ENCODE measurements at regions not wholly inside any gene's neighbourhood (a gene's known extent, or its start where the extent isn't known, plus 50 kb on each side); places are given as distances from the start of the nearest gene placed in this dataset.

- H3K4me3 Mint-ChIP-seq = no peak overlapping the region
- H3K4me1 Mint-ChIP-seq = no peaks in the 10 kb centered on the region
- H3K36me3 Mint-ChIP-seq = no peaks in the 10 kb centered on the region
- H3K27ac Mint-ChIP-seq = no peak overlapping the region
- peaks cover 0 to 3% (median 3%) of the 10 kb centered on the region in 3 donors for H3K27me3 Mint-ChIP-seq (ENCODE audit: low read depth in 3 of 3)
- no peak for DNase-seq
- H3K9me3 Mint-ChIP-seq = peaks cover 0 to 11% (median 0%) of the 10 kb centered on the region in 6 donors
These were observed 187.0 kb downstream of the CYRIA start for GRCh38 chr2:16478434-16479210.

GRCh38 chr2:16477648-16478047 is 188.0 kb downstream of the CYRIA start:
- H3K27ac Mint-ChIP-seq = no peak overlapping the region
- H3K9me3 Mint-ChIP-seq = peaks cover 0 to 11% (median 0%) of the 10 kb centered on the region in 6 donors
- H3K36me3 Mint-ChIP-seq = no peaks in the 10 kb centered on the region
- no peak for DNase-seq
- peaks cover 0 to 3% (median 0%) of the 10 kb centered on the region in 3 donors for H3K27me3 Mint-ChIP-seq (ENCODE audit: low read depth in 3 of 3)
- no peaks in the 10 kb centered on the region for H3K4me1 Mint-ChIP-seq
- H3K4me3 Mint-ChIP-seq = no peak overlapping the region

GRCh38 chr2:16476866-16477265 is 188.8 kb downstream of the CYRIA start:
- Mint-ChIP-seq H3K4me3 (no peak overlapping the region), H3K27me3 (ENCODE audit: low read depth in 3 of 3) (peaks cover 0 to 3% (median 0%) of the 10 kb centered on the region in 3 donors)

GRCh38 chr2:16475986-16476567 is 189.6 kb downstream of the CYRIA start:
- H3K27ac Mint-ChIP-seq = no peak overlapping the region
- H3K4me1 Mint-ChIP-seq = no peaks in the 10 kb centered on the region
- H3K27me3 Mint-ChIP-seq (ENCODE audit: low read depth in 3 of 3) = no peaks in the 10 kb centered on the region
- peaks cover 0 to 9% (median 0%) of the 10 kb centered on the region in 6 donors for H3K9me3 Mint-ChIP-seq
- H3K36me3 Mint-ChIP-seq = no peaks in the 10 kb centered on the region
- DNase-seq = no peak
- no peak overlapping the region for H3K4me3 Mint-ChIP-seq

More at GRCh38 chr2:16476866-16477265, 188.8 kb downstream of the CYRIA start:
- peaks cover 0 to 11% (median 0%) of the 10 kb centered on the region in 6 donors for H3K9me3 Mint-ChIP-seq
- no peak for DNase-seq
- no peak overlapping the region for H3K27ac Mint-ChIP-seq
- H3K4me1 Mint-ChIP-seq = no peaks in the 10 kb centered on the region
- no peaks in the 10 kb centered on the region for H3K36me3 Mint-ChIP-seq

- Mint-ChIP-seq H3K9me3 (peaks cover 0 to 4% (median 0%) of the 10 kb centered on the region in 6 donors), H3K27me3 (ENCODE audit: low read depth in 3 of 3) (no peaks in the 10 kb centered on the region), H3K4me1 (no peaks in the 10 kb centered on the region), H3K27ac (no peak overlapping the region), H3K36me3 (no peaks in the 10 kb centered on the region), H3K4me3 (no peak overlapping the region)
- DNase-seq = no peak
These were observed 190.0 kb downstream of the CYRIA start for GRCh38 chr2:16475586-16475985.

GRCh38 chr2:16473575-16473974 is 192.1 kb downstream of the CYRIA start:
- Mint-ChIP-seq H3K9me3 (peaks cover 0 to 2% (median 0%) of the 10 kb centered on the region in 6 donors), H3K27me3 (ENCODE audit: low read depth in 3 of 3) (no peaks in the 10 kb centered on the region), H3K36me3 (no peaks in the 10 kb centered on the region), H3K4me1 (no peaks in the 10 kb centered on the region), H3K27ac (no peak overlapping the region), H3K4me3 (no peak overlapping the region)
- no peak for DNase-seq

GRCh38 chr2:16470936-16471490 is 194.6 kb downstream of the CYRIA start:
- Mint-ChIP-seq H3K4me3 (no peak overlapping the region), H3K36me3 (no peaks in the 10 kb centered on the region), H3K9me3 (no peaks in the 10 kb centered on the region), H3K27ac (no peak overlapping the region), H3K27me3 (ENCODE audit: low read depth in 3 of 3) (no peaks in the 10 kb centered on the region), H3K4me1 (no peaks in the 10 kb centered on the region)
- no peak for DNase-seq

- H3K36me3 Mint-ChIP-seq = no peaks in the 10 kb centered on the region
- H3K27ac Mint-ChIP-seq = no peak overlapping the region
- H3K27me3 Mint-ChIP-seq (ENCODE audit: low read depth in 3 of 3) = peaks cover 0 to 6% (median 2%) of the 10 kb centered on the region in 3 donors
- H3K4me1 Mint-ChIP-seq = no peaks in the 10 kb centered on the region
- H3K4me3 Mint-ChIP-seq = no peak overlapping the region
- no peaks in the 10 kb centered on the region for H3K9me3 Mint-ChIP-seq
- no peak for DNase-seq
These were observed 198.8 kb downstream of the CYRIA start for GRCh38 chr2:16466821-16467151.

GRCh38 chr2:16466133-16466820 is 199.4 kb downstream of the CYRIA start:
- H3K27me3 Mint-ChIP-seq (ENCODE audit: low read depth in 3 of 3) = peaks cover 0 to 6% (median 2%) of the 10 kb centered on the region in 3 donors
- H3K36me3 Mint-ChIP-seq = no peaks in the 10 kb centered on the region
- no peak overlapping the region for H3K27ac Mint-ChIP-seq
- no peak for DNase-seq
- no peaks in the 10 kb centered on the region for H3K9me3 Mint-ChIP-seq
- H3K4me3 Mint-ChIP-seq = no peak overlapping the region
- no peaks in the 10 kb centered on the region for H3K4me1 Mint-ChIP-seq

GRCh38 chr2:16464641-16465040 is 201.0 kb downstream of the CYRIA start:
- Mint-ChIP-seq H3K27ac (no peak overlapping the region), H3K36me3 (no peaks in the 10 kb centered on the region), H3K9me3 (peaks cover 0 to 4% (median 0%) of the 10 kb centered on the region in 6 donors), H3K4me1 (no peaks in the 10 kb centered on the region), H3K4me3 (no peak overlapping the region), H3K27me3 (ENCODE audit: low read depth in 3 of 3) (peaks cover 0 to 6% (median 2%) of the 10 kb centered on the region in 3 donors)
- DNase-seq = no peak

GRCh38 chr2:16462958-16463357 is 202.7 kb downstream of the CYRIA start:
- no peaks in the 10 kb centered on the region for H3K4me1 Mint-ChIP-seq
- H3K27me3 Mint-ChIP-seq (ENCODE audit: low read depth in 3 of 3) = peaks cover 2 to 8% (median 6%) of the 10 kb centered on the region in 3 donors
- DNase-seq = no peak
- H3K9me3 Mint-ChIP-seq = peaks cover 0 to 4% (median 0%) of the 10 kb centered on the region in 6 donors
- H3K36me3 Mint-ChIP-seq = no peaks in the 10 kb centered on the region
- H3K27ac Mint-ChIP-seq = no peak overlapping the region
- H3K4me3 Mint-ChIP-seq = no peak overlapping the region

GRCh38 chr2:16461672-16462071 is 204.0 kb downstream of the CYRIA start:
- H3K4me1 Mint-ChIP-seq = no peaks in the 10 kb centered on the region
- H3K9me3 Mint-ChIP-seq = peaks cover 0 to 4% (median 0%) of the 10 kb centered on the region in 6 donors
- H3K36me3 Mint-ChIP-seq = no peaks in the 10 kb centered on the region
- no peak overlapping the region for H3K4me3 Mint-ChIP-seq
- no peak overlapping the region for H3K27ac Mint-ChIP-seq
- peaks cover 2 to 8% (median 6%) of the 10 kb centered on the region in 3 donors for H3K27me3 Mint-ChIP-seq (ENCODE audit: low read depth in 3 of 3)
- no peak for DNase-seq

- H3K27me3 Mint-ChIP-seq (ENCODE audit: low read depth in 3 of 3) = peaks cover 2 to 6% (median 6%) of the 10 kb centered on the region in 3 donors
- no peak for DNase-seq
- no peak overlapping the region for H3K27ac Mint-ChIP-seq
- peaks cover 0 to 4% (median 0%) of the 10 kb centered on the region in 6 donors for H3K9me3 Mint-ChIP-seq
- no peaks in the 10 kb centered on the region for H3K4me1 Mint-ChIP-seq
- no peaks in the 10 kb centered on the region for H3K36me3 Mint-ChIP-seq
- H3K4me3 Mint-ChIP-seq = no peak overlapping the region
These were observed 206.0 kb downstream of the CYRIA start for GRCh38 chr2:16459606-16460005.

- peaks cover 0 to 6% (median 2%) of the 10 kb centered on the region in 3 donors for H3K27me3 Mint-ChIP-seq (ENCODE audit: low read depth in 3 of 3)
- no peak overlapping the region for H3K4me3 Mint-ChIP-seq
- no peak overlapping the region for H3K27ac Mint-ChIP-seq
- H3K36me3 Mint-ChIP-seq = no peaks in the 10 kb centered on the region
- no peak for DNase-seq
- no peaks in the 10 kb centered on the region for H3K9me3 Mint-ChIP-seq
- no peaks in the 10 kb centered on the region for H3K4me1 Mint-ChIP-seq
These were observed 211.0 kb downstream of the CYRIA start for GRCh38 chr2:16454621-16455020.
